HL-60 (cell line): ENCODE measurements at regions not wholly inside any gene's neighbourhood (a gene's known extent, or its start where the extent isn't known, plus 50 kb on each side); places are given as distances from the start of the nearest gene placed in this dataset.

Source experiments
- DNase-seq, 2 experiments: peaks; one replicate each; pipeline ENCODE4 v3.0.0-alpha.2; 2010 to 2020; ENCODE audit warnings: low read depth in 1 of 2, low spot score in 1 of 2
- H3K27ac ChIP-seq: fragments of 250-450 bp; sonication (Bioruptor Pico); replicated peaks from 2 replicates; pipeline ENCODE4 v1.5.1; 2020; ENCODE audit warnings: mild to moderate bottlenecking, moderate library complexity
- H3K27me3 ChIP-seq: fragments of 250-450 bp; sonication (Bioruptor Pico); 2 replicates; pipeline ENCODE4 v1.5.1; 2021; ENCODE audit warnings: mild to moderate bottlenecking, moderate library complexity; ENCODE audit not compliant: insufficient read depth, poor library complexity, severe bottlenecking
- H3K4me3 ChIP-seq: replicated peaks from 2 replicates; pipeline ENCODE4 v1.5.1; 2011; ENCODE audit warnings: mild to moderate bottlenecking, control low read depth, low read length; ENCODE audit not compliant: insufficient read depth
- GABPA ChIP-seq: IDR thresholded peaks from 2 replicates; pipeline ENCODE4 v1.6.1; 2012; ENCODE audit warnings: low read depth
- POLR2AphosphoS5 ChIP-seq: IDR thresholded peaks from 2 replicates; pipeline ENCODE4 v1.6.1; 2012; ENCODE audit warnings: low read depth
- SPI1 ChIP-seq: IDR thresholded peaks from 2 replicates; pipeline ENCODE4 v1.6.1; 2012; ENCODE audit warnings: low read depth, mild to moderate bottlenecking, borderline replicate concordance
- TF ChIP-seq, protein P1 (sequence below): IDR thresholded peaks from 2 replicates; pipeline ENCODE4 v1.6.1; 2012; ENCODE audit warnings: low read depth; ENCODE audit not compliant: insufficient replicate concordance
- TF ChIP-seq, protein P2 (sequence below): IDR thresholded peaks from one replicate; pipeline ENCODE4 v1.5.1; 2011; ENCODE audit warnings: low read length, control low read depth, inconsistent platforms; ENCODE audit not compliant: insufficient read depth

DNA sequence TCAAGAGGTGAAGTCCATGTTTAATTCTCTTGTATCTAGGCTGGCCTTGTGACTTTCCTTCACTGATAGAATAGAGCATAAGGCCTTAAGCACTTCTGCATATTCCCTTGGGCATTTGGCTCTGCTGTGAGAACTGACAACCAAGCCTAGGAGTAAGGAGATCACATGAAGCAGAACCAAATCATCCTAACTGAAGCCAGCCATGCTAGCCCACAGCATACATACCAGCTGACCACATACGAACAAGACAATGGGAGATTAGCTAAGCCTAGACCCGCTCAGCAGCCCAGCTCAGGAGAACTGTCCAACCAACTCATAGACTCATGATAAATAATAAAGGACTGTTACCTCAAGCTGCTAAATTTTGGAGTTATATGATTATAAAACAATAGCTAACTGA lies 114.6 kb upstream of the NEK7 start:
- Histone ChIP-seq H3K4me3 (no peak overlapping the region), H3K27ac (no peak overlapping the region), H3K27me3 (no peaks in the 10 kb centered on the region)
- TF ChIP-seq POLR2AphosphoS5 (no peak), GABPA (no peak), SPI1 (no peak)
- TF ChIP-seq, protein P1, sequence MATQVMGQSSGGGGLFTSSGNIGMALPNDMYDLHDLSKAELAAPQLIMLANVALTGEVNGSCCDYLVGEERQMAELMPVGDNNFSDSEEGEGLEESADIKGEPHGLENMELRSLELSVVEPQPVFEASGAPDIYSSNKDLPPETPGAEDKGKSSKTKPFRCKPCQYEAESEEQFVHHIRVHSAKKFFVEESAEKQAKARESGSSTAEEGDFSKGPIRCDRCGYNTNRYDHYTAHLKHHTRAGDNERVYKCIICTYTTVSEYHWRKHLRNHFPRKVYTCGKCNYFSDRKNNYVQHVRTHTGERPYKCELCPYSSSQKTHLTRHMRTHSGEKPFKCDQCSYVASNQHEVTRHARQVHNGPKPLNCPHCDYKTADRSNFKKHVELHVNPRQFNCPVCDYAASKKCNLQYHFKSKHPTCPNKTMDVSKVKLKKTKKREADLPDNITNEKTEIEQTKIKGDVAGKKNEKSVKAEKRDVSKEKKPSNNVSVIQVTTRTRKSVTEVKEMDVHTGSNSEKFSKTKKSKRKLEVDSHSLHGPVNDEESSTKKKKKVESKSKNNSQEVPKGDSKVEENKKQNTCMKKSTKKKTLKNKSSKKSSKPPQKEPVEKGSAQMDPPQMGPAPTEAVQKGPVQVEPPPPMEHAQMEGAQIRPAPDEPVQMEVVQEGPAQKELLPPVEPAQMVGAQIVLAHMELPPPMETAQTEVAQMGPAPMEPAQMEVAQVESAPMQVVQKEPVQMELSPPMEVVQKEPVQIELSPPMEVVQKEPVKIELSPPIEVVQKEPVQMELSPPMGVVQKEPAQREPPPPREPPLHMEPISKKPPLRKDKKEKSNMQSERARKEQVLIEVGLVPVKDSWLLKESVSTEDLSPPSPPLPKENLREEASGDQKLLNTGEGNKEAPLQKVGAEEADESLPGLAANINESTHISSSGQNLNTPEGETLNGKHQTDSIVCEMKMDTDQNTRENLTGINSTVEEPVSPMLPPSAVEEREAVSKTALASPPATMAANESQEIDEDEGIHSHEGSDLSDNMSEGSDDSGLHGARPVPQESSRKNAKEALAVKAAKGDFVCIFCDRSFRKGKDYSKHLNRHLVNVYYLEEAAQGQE, result no peak
- DNase-seq, result no peak

DNA sequence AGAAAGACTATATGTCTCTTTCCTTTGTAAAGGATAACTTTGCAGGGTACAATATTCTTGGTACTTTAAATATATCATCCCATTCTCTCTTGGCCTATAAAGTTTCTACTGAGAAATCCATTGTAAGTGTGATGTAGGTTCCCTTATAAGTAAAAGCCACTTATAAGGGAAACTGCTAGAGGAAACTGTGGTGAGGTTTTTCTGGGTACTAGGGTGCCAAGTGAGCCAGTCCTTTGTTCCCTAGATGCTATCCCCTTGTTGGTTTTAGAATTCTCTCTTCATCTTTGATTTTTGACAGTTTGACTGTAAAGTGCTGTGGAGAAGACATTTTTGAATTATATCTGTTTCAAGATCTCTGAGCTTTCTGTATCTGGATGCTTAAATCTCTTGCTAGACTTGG lies 108.9 kb upstream of the NEK7 start:
- no peak for DNase-seq
- no peak overlapping the region for H3K4me3 ChIP-seq
- TF ChIP-seq GABPA, result no peak
- TF ChIP-seq, protein P2, sequence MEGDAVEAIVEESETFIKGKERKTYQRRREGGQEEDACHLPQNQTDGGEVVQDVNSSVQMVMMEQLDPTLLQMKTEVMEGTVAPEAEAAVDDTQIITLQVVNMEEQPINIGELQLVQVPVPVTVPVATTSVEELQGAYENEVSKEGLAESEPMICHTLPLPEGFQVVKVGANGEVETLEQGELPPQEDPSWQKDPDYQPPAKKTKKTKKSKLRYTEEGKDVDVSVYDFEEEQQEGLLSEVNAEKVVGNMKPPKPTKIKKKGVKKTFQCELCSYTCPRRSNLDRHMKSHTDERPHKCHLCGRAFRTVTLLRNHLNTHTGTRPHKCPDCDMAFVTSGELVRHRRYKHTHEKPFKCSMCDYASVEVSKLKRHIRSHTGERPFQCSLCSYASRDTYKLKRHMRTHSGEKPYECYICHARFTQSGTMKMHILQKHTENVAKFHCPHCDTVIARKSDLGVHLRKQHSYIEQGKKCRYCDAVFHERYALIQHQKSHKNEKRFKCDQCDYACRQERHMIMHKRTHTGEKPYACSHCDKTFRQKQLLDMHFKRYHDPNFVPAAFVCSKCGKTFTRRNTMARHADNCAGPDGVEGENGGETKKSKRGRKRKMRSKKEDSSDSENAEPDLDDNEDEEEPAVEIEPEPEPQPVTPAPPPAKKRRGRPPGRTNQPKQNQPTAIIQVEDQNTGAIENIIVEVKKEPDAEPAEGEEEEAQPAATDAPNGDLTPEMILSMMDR, result no peak
- TF ChIP-seq SPI1, result no peak
- TF ChIP-seq, protein P1, result no peak
- no peak for TF ChIP-seq POLR2AphosphoS5
- H3K27me3 ChIP-seq, result no peaks in the 10 kb centered on the region
- no peak overlapping the region for H3K27ac ChIP-seq

DNA sequence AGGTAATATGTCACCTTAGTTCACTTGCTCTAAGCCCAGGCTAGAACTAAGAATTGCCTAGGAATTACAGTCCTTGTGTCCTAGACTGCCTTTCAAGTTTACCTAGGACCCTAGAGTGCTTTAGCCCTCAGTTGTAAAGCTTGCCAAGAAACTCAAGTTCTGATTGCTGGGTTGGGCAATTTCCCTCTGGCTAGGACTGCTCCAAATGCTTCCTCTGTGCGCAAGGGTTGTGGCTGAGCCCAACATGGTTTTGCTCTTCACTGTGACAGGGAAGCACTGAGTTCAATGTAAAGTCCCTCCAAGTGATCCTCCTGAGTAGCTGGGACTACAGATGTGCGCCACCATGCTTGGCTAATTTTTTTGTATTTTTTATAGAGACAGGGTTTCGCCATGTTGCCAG lies 102.3 kb upstream of the NEK7 start:
- TF ChIP-seq GABPA, result no peak
- TF ChIP-seq, protein P1, result no peak
- TF ChIP-seq POLR2AphosphoS5, result no peak
- TF ChIP-seq, protein P2, result no peak
- TF ChIP-seq SPI1, result no peak
- Histone ChIP-seq H3K4me3 (no peak overlapping the region), H3K27ac (no peak overlapping the region), H3K27me3 (no peaks in the 10 kb centered on the region)
- DNase-seq, result peak in 1 of 2 experiments; percentile 70

DNA sequence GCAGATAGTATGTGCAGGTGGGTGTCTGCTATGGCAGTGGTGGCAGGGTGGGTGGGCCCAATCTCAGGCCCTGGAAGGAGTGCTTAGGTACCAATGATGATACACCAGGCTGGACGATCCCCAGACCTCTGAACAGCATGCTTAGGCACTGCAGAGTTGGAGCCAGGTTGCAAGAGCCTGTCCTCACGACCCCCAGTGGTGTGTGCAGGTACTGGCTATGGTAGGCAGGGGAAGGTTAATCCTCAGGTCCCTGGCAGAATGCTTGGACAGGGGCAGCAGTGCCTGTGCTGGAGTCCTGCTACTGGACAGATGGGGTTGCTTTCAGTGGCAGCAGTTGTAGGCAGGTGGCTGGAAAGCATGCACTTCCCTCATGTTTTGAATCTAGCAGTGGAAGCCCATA lies 100.5 kb upstream of the NEK7 start:
- TF ChIP-seq SPI1 (no peak), POLR2AphosphoS5 (no peak)
- TF ChIP-seq, protein P1, result no peak
- no peak for DNase-seq
- H3K27me3 ChIP-seq, result no peaks in the 10 kb centered on the region
- no peak overlapping the region for H3K4me3 ChIP-seq
- H3K27ac ChIP-seq, result no peak overlapping the region
